Prostate gland (tissue), 2 donors: ENCODE measurements at regions not wholly inside any gene's neighbourhood (a gene's known extent, or its start where the extent isn't known, plus 50 kb on each side); places are given as distances from the start of the nearest gene placed in this dataset.

ENCODE experiments used
- CTCF ChIP-seq, 4 experiments: fragments of 200-600 bp in 2 of 4; fragments of 450-650 bp in 2 of 4; sonication (generic) in 2 of 4; IDR thresholded peaks; 1 replicate in 3 of 4; 2 replicates in 1 of 4; pipeline ENCODE4 v1.5.1; 2016 to 2019; ENCODE audit warnings: antibody characterized with exemption in 4 of 4, mild to moderate bottlenecking in 2 of 4, moderate library complexity in 2 of 4
- POLR2A ChIP-seq: fragments of 450-650 bp; IDR thresholded peaks from one replicate; pipeline ENCODE4 v1.6.1; 2016; ENCODE audit warnings: antibody characterized with exemption, mild to moderate bottlenecking

GRCh38 chr11:69874178-69874983, 55.2 kb upstream of the FGF3 start:
- TF ChIP-seq CTCF (IDR thresholded peaks at IDR 0.05) (no peak), POLR2A (no peak)
